ENCODE measurements at regions not wholly inside any gene's neighbourhood (a gene's known extent, or its start where the extent isn't known, plus 50 kb on each side); places are given as distances from the start of the nearest gene placed in this dataset.

DNA sequence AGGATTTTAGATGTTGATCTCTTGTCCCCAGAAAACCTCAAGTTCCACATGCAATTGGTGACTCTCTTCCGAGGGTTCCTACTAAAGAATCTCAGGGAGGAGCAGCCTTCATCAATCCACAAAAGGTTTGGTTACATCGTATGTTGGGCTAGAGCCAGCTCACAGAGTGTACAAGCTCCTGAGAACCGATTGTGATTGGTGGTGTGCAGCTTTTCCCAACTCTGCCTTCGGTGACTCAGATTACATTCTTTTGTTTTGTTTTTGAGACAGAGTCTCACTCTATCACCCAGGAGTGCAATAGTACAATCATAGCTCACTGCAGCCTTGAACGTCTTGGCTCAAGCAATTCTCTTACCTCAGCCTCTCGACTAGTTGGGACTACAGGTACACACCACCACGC, 172.4 kb downstream of the PMP22 start:
- DNase-seq (ENCODE audit: low spot score), result no peak
- TF ChIP-seq, protein P1, sequence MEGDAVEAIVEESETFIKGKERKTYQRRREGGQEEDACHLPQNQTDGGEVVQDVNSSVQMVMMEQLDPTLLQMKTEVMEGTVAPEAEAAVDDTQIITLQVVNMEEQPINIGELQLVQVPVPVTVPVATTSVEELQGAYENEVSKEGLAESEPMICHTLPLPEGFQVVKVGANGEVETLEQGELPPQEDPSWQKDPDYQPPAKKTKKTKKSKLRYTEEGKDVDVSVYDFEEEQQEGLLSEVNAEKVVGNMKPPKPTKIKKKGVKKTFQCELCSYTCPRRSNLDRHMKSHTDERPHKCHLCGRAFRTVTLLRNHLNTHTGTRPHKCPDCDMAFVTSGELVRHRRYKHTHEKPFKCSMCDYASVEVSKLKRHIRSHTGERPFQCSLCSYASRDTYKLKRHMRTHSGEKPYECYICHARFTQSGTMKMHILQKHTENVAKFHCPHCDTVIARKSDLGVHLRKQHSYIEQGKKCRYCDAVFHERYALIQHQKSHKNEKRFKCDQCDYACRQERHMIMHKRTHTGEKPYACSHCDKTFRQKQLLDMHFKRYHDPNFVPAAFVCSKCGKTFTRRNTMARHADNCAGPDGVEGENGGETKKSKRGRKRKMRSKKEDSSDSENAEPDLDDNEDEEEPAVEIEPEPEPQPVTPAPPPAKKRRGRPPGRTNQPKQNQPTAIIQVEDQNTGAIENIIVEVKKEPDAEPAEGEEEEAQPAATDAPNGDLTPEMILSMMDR (IDR thresholded peaks at IDR 0.05), result no peak
- TF ChIP-seq EZH2phosphoT487 (IDR thresholded peaks at IDR 0.05), result no peak
- TF ChIP-seq EZH2 (IDR thresholded peaks at IDR 0.05), result no peak
- no peaks in the 10 kb centered on the region for H3K36me3 ChIP-seq
- H3K4me1 ChIP-seq, result peaks cover 9% of the 10 kb centered on the region
- Mint-ChIP-seq H3K36me3 (no peaks in the 10 kb centered on the region), H3K27ac (no peak overlapping the region), H3K4me3 (no peak overlapping the region), H3K27me3 (ENCODE audit: insufficient read depth, low read depth) (no peaks in the 10 kb centered on the region), H3K4me1 (no peaks in the 10 kb centered on the region), H3K9me3 (peaks cover 1% of the 10 kb centered on the region)
- no peaks in the 10 kb centered on the region for H3K9me3 ChIP-seq (ENCODE audit: low read depth)
- no peaks in the 10 kb centered on the region for H3K27me3 ChIP-seq
- no peak overlapping the region for H3K27ac ChIP-seq
- H3K79me2 ChIP-seq (ENCODE audit: low read depth), result no peaks in the 10 kb centered on the region
- H3K9ac ChIP-seq, result no peak overlapping the region
- no peak overlapping the region for H3K4me2 ChIP-seq
- H2AFZ ChIP-seq (replicated peaks), result no peak overlapping the region
- H3F3A ChIP-seq (ENCODE audit: low read depth), result no peaks in the 10 kb centered on the region
- H4K20me1 ChIP-seq (ENCODE audit: low read depth), result no peaks in the 10 kb centered on the region
- no peak overlapping the region for H3K4me3 ChIP-seq

DNA sequence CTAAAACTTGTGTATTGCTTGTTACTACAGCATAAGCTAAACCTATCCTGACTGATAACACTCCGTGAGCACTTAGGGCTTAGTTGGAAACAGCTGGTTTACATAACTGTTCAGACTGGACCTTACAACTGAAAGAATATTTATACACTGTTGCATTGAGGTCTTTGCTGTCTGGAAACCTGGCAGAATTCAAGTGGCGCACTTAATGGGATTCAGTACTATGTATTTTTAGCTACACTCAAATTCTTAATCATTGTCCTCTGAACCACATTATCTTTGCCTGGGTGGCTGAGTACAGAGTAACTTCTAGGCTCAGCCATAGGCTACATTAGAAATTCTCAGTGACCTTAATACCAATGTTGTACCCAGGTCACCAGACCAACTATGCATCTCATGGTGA, 172.9 kb downstream of the PMP22 start:
- Histone ChIP-seq H3K4me2 (no peak overlapping the region), H3F3A (ENCODE audit: low read depth) (no peaks in the 10 kb centered on the region), H2AFZ (replicated peaks) (no peak overlapping the region), H3K27ac (no peak overlapping the region), H3K79me2 (ENCODE audit: low read depth) (no peaks in the 10 kb centered on the region), H3K9ac (no peak overlapping the region), H3K9me3 (ENCODE audit: low read depth) (no peaks in the 10 kb centered on the region), H3K4me1 (peaks cover 9% of the 10 kb centered on the region), H3K36me3 (no peaks in the 10 kb centered on the region), H4K20me1 (ENCODE audit: low read depth) (no peaks in the 10 kb centered on the region), H3K4me3 (no peak overlapping the region), H3K27me3 (no peaks in the 10 kb centered on the region)
- Mint-ChIP-seq H3K4me1 (no peaks in the 10 kb centered on the region), H3K9me3 (no peaks in the 10 kb centered on the region), H3K4me3 (no peak overlapping the region), H3K27me3 (ENCODE audit: insufficient read depth, low read depth) (peaks cover 2% of the 10 kb centered on the region), H3K36me3 (no peaks in the 10 kb centered on the region), H3K27ac (no peak overlapping the region)
- no peak for TF ChIP-seq EZH2 (IDR thresholded peaks at IDR 0.05)
- TF ChIP-seq EZH2phosphoT487 (IDR thresholded peaks at IDR 0.05), result no peak
- TF ChIP-seq, protein P1 (IDR thresholded peaks at IDR 0.05), result no peak
- DNase-seq (ENCODE audit: low spot score), result no peak

DNA sequence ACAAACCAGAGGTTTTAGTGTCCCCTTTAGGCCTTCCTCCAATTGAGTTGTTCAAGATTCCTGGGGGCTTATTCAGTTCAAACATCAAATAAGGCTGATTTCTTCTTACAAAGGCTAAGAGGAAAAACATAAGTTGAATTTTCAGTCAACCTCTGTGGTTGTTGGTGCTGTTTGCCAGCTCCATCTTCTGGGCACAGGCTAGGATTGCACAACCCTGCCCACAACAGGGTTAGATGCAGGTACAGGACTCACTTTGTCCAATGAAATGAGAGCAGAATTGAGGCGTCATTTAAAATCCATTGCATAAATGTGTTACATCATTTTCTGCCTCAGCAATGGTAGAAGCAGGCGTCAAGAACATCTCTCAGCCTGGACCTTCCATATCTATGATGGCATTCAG, 173.3 kb downstream of the PMP22 start:
- Histone ChIP-seq H3K4me2 (no peak overlapping the region), H3K27me3 (no peaks in the 10 kb centered on the region), H3K4me3 (no peak overlapping the region), H3K36me3 (no peaks in the 10 kb centered on the region), H3K9ac (no peak overlapping the region), H3K4me1 (peaks cover 9% of the 10 kb centered on the region), H3F3A (ENCODE audit: low read depth) (no peaks in the 10 kb centered on the region), H2AFZ (replicated peaks) (peak overlapping the region; percentile 53), H3K9me3 (ENCODE audit: low read depth) (no peaks in the 10 kb centered on the region), H3K27ac (no peak overlapping the region), H3K79me2 (ENCODE audit: low read depth) (no peaks in the 10 kb centered on the region), H4K20me1 (ENCODE audit: low read depth) (no peaks in the 10 kb centered on the region)
- H3K27me3 Mint-ChIP-seq (ENCODE audit: insufficient read depth, low read depth), result peaks cover 2% of the 10 kb centered on the region
- H3K27ac Mint-ChIP-seq, result no peak overlapping the region
- peak; percentile 37 for DNase-seq (ENCODE audit: low spot score)
- H3K9me3 Mint-ChIP-seq, result no peaks in the 10 kb centered on the region
- no peaks in the 10 kb centered on the region for H3K4me1 Mint-ChIP-seq
- H3K4me3 Mint-ChIP-seq, result no peak overlapping the region
- no peaks in the 10 kb centered on the region for H3K36me3 Mint-ChIP-seq
- TF ChIP-seq, protein P1 (IDR thresholded peaks at IDR 0.05), result peak; percentile 58
- TF ChIP-seq EZH2 (IDR thresholded peaks at IDR 0.05), result no peak

DNA sequence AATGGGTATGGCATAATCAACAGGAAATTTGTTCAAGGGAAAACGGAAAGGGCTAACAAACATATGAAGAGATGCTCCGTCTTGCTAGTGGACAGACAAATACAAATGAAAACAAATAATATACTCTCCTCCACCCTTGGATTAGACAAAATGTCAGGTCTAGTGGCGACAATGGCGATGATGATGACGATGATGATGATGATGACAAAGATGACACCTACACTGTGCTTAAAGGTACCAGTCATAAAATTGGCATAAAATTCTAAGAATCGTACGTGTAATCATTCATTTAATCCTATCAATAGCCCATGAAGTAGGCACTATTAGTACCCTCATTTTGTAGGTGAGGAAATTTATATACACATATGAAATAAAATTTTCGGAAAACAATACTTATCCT, 174.6 kb downstream of the PMP22 start:
- no peak overlapping the region for H3K9ac ChIP-seq
- no peaks in the 10 kb centered on the region for H3K27me3 ChIP-seq
- no peak overlapping the region for H3K4me2 ChIP-seq
- no peak overlapping the region for H3K4me3 ChIP-seq
- Mint-ChIP-seq H3K27me3 (ENCODE audit: insufficient read depth, low read depth) (peaks cover 2% of the 10 kb centered on the region), H3K27ac (no peak overlapping the region), H3K4me1 (peaks cover 8% of the 10 kb centered on the region), H3K36me3 (no peaks in the 10 kb centered on the region), H3K4me3 (no peak overlapping the region), H3K9me3 (no peaks in the 10 kb centered on the region)
- no peak for DNase-seq (ENCODE audit: low spot score)
- H3K9me3 ChIP-seq (ENCODE audit: low read depth), result no peaks in the 10 kb centered on the region
- no peaks in the 10 kb centered on the region for H3F3A ChIP-seq (ENCODE audit: low read depth)
- H3K36me3 ChIP-seq, result no peaks in the 10 kb centered on the region
- no peaks in the 10 kb centered on the region for H4K20me1 ChIP-seq (ENCODE audit: low read depth)
- H2AFZ ChIP-seq (replicated peaks), result no peak overlapping the region
- no peak for TF ChIP-seq EZH2phosphoT487 (IDR thresholded peaks at IDR 0.05)
- TF ChIP-seq EZH2 (IDR thresholded peaks at IDR 0.05), result no peak
- TF ChIP-seq, protein P1 (IDR thresholded peaks at IDR 0.05), result no peak
- no peaks in the 10 kb centered on the region for H3K79me2 ChIP-seq (ENCODE audit: low read depth)
- H3K27ac ChIP-seq, result no peak overlapping the region
- peaks cover 9% of the 10 kb centered on the region for H3K4me1 ChIP-seq
